Pancreas (tissue), 10 donors: ENCODE measurements at regions not wholly inside any gene's neighbourhood (a gene's known extent, or its start where the extent isn't known, plus 50 kb on each side); places are given as distances from the start of the nearest gene placed in this dataset.
A peak's percentile ranks its signal among the peaks of the same experiment; 100 is the strongest.

Experiments
- ATAC-seq, 4 donors: fragments of 200-7000 bp; cut with Tn5 transposase; one replicate each; pipeline versions ENCODE4 v1.8.0 to v1.9.1; 2020; ENCODE audit warnings: mild to moderate bottlenecking in 4 of 4, moderate library complexity in 4 of 4
- DNase-seq, 6 donors: peaks; one replicate each; pipeline ENCODE4 v3.0.0-alpha.2; 2020
- FAIRE-seq: peaks from 2 replicates; lab custom pipeline; 2012; peaks lifted over from hg19 to GRCh38; lab: Jason Lieb, UNC
- H3K27ac ChIP-seq, 4 donors: fragments of 200-600 bp; sonication (generic); 1 replicate in 3 of 4; 2 replicates in 1 of 4; pipeline versions ENCODE4 v1.5.0 to v1.8.0; 2020
- H3K27me3 ChIP-seq, 4 donors: fragments of 200-600 bp; one replicate each; pipeline ENCODE4 v1.8.0; 2021
- H3K36me3 ChIP-seq, 3 donors: fragments of 200-600 bp; sonication (generic) in 1 of 3; one replicate each; pipeline versions ENCODE4 v1.5.0 to v1.8.0; 2020 to 2021
- H3K4me1 ChIP-seq, 3 donors: fragments of 200-600 bp; one replicate each; pipeline ENCODE4 v1.8.0; 2021
- H3K4me3 ChIP-seq, 4 donors: fragments of 200-600 bp; sonication (generic) in 2 of 4; one replicate each; pipeline versions ENCODE4 v1.5.0 to v1.8.0; 2020 to 2021
- H3K9me3 ChIP-seq, 4 donors: fragments of 200-600 bp; one replicate each; pipeline ENCODE4 v1.8.0; 2021
- CTCF ChIP-seq, 4 donors: fragments of 200-600 bp; sonication (generic) in 3 of 4; IDR thresholded peaks; one replicate each; pipeline versions ENCODE4 v1.5.0 to v1.8.0; 2021; ENCODE audit warnings: antibody characterized with exemption in 4 of 4
- WGBS, 2 donors: extraction: QIAGEN DNeasy Blood & Tissue Kit; methylation state at CpG; one replicate each; pipeline ENCODE4 v1.1.7; 2013; 5-methylcytosine and 5-hydroxymethylcytosine counted together
- intact Hi-C, 3 donors: fragments of 100-400 bp; cut with DNase I; formaldehyde crosslinking; loops; one replicate each; pipeline versions ENCODE4 v1.11.1 to v1.14.2; 2022
- donor health status: healthy with polysubstance abuse.
- donor health status: DM: no; HTN: no; CAD: no; lungs with moderate emphysema.
- donor health status: DM: no; HTN: no; CAD: no.
- donor health status: control.
- donor health status: control.
- donor health status: Bipolar disorder and iron deficiency.
- donor health status: DM: yes; HTN: yes; CAD: no.
- donor health status: DM: no; HTN: no; CAD: no.
- donor health status: DM: no; HTN: no; CAD: no.
- donor health status: DM: yes; HTN: yes; CAD: no.

DNA sequence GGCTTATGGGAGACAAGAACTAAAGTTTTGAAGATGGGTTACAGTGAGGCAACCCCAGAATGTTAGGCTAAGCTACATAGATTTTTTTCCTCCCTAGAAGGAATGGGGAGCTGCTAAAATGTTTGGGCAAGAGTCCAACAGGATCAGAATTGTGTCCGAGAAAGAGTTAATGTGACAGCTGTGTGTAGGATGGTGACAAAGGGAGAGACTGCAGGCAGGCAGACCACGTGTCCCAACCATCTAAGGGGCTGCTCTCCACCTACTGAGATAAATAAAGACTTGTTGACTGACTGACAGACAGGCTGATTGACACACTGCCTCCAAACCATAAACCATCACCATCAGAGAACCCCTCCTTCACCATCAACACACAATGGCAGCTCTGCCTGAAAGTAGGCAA is 133.7 kb upstream of the CTTNBP2NL start:
- DNase-seq: no peak
- WGBS, 2 donors: 66 to 80% methylated on average over 2 of the region's 2 CpGs
- no peaks in the 10 kb centered on the region for H3K27me3 ChIP-seq
- TF ChIP-seq CTCF (IDR thresholded peaks at IDR 0.05): no peak
- ATAC-seq: no peak
- no peaks in the 10 kb centered on the region for H3K4me1 ChIP-seq
- no peak overlapping the region for H3K4me3 ChIP-seq
- H3K36me3 ChIP-seq: no peaks in the 10 kb centered on the region
- no peaks in the 10 kb centered on the region for H3K9me3 ChIP-seq
- H3K27ac ChIP-seq: no peak overlapping the region
- FAIRE-seq: no peak
- intact Hi-C loops: no loop called here

DNA sequence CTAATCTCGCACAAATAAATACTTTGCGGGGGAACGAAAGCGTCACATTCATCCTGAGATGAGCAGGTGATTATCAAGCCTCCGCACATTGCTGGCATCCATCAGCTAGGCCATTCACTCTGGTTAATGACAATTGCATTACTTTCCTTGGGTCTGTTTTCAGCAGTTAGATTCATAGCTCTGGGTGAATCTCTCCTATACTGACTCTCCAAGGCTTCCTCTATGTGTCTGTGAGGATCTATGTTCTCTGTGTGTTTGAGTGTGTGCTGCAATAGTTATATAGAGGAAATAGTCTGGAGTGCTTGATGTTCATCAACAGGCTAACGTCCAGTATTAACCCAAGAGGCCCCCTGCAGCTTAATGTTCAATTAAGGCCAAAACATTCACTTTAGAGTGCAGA is 133.0 kb upstream of the CTTNBP2NL start:
- no peak for ATAC-seq
- Histone ChIP-seq H3K27ac (no peak overlapping the region), H3K27me3 (no peaks in the 10 kb centered on the region), H3K36me3 (no peaks in the 10 kb centered on the region), H3K4me1 (no peaks in the 10 kb centered on the region), H3K9me3 (no peaks in the 10 kb centered on the region), H3K4me3 (no peak overlapping the region)
- no peak for DNase-seq
- FAIRE-seq: no peak
- TF ChIP-seq CTCF (IDR thresholded peaks at IDR 0.05): no peak
- intact Hi-C loops: no loop called here
- 81% methylated on average over 6 of the region's 6 CpGs for WGBS, 2 donors

GRCh38 chr1:112263453-112263852 is 132.6 kb upstream of the CTTNBP2NL start:
- ATAC-seq (peak in 2 of 4 donors; percentile 34 to 48), FAIRE-seq (no peak), DNase-seq (no peak)
- no peak overlapping the region for H3K4me3 ChIP-seq
- no peaks in the 10 kb centered on the region for H3K27me3 ChIP-seq
- H3K27ac ChIP-seq: no peak overlapping the region
- H3K4me1 ChIP-seq: no peaks in the 10 kb centered on the region
- no peaks in the 10 kb centered on the region for H3K9me3 ChIP-seq
- TF ChIP-seq CTCF (IDR thresholded peaks at IDR 0.05): no peak
- intact Hi-C loops: no loop called here
- H3K36me3 ChIP-seq: no peaks in the 10 kb centered on the region
- WGBS, 2 donors: 43 to 52% methylated on average over 1 of the region's 1 CpG

DNA sequence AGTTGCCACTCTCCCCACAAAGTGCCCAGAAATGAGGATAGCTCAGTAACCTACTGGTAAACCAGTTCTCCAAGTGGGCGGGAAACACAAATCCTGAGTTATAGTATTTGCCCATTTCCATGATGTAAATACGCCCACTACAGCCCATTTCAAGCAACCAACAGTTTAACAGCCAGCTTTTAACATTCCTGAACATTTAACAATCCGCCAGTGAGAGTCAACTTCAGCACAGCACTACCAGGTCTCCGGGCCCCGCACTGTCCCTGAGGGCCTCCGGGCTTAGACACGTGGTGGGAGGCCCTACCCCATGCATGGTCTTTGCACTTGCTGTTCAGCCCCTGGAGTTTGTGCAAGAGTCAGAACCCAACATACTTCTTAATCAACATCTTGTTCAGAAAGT is 132.0 kb upstream of the CTTNBP2NL start:
- Histone ChIP-seq H3K36me3 (no peaks in the 10 kb centered on the region), H3K9me3 (no peaks in the 10 kb centered on the region), H3K27me3 (no peaks in the 10 kb centered on the region), H3K4me3 (no peak overlapping the region), H3K4me1 (no peaks in the 10 kb centered on the region), H3K27ac (no peak overlapping the region)
- DNase-seq: no peak
- no peak for TF ChIP-seq CTCF (IDR thresholded peaks at IDR 0.05)
- no peak for FAIRE-seq
- WGBS, 2 donors: 83 to 85% methylated on average over 7 of the region's 7 CpGs
- ATAC-seq: peak in 2 of 4 donors; percentile 8 to 32
- intact Hi-C loops: no loop called here

- no peaks in the 10 kb centered on the region for H3K36me3 ChIP-seq
- H3K27me3 ChIP-seq: no peaks in the 10 kb centered on the region
- FAIRE-seq (no peak), DNase-seq (no peak), ATAC-seq (peak in 3 of 4 donors; percentile 22 to 49 (median 44))
- intact Hi-C loops: no loop called here
- TF ChIP-seq CTCF (IDR thresholded peaks at IDR 0.05): no peak
- no peak overlapping the region for H3K4me3 ChIP-seq
- WGBS, 2 donors: 54 to 64% methylated on average over 2 of the region's 2 CpGs
- no peaks in the 10 kb centered on the region for H3K4me1 ChIP-seq
- H3K27ac ChIP-seq: no peak overlapping the region
- no peaks in the 10 kb centered on the region for H3K9me3 ChIP-seq
Measured at GRCh38 chr1:112264553-112264952, 131.5 kb upstream of the CTTNBP2NL start.
